GM13977 (cell line): ENCODE measurements at regions not wholly inside any gene's neighbourhood (a gene's known extent, or its start where the extent isn't known, plus 50 kb on each side); places are given as distances from the start of the nearest gene placed in this dataset.

Experiments
- DNase-seq: peaks from one replicate; pipeline ENCODE4 v3.0.0; 2012; ENCODE audit warnings: low spot score
- in situ Hi-C: fragments of 300-500 bp; cut with MboI; formaldehyde crosslinking; loops from one replicate; pipeline ENCODE4 v1.12.0; 2022; ENCODE audit warnings: low sequenced_read_pairs, low pct_unique_long_range_greater_than_20kb, mixed read lengths, inconsistent platforms; ENCODE audit not compliant: unreplicated experiment
- TF ChIP-seq, protein P1 (sequence below): IDR thresholded peaks from 2 replicates; pipeline ENCODE4 v1.5.1; 2012; ENCODE audit warnings: mild to moderate bottlenecking, control low read depth; ENCODE audit not compliant: insufficient read depth; ENCODE audit errors: extremely low read depth, missing control alignments

DNA sequence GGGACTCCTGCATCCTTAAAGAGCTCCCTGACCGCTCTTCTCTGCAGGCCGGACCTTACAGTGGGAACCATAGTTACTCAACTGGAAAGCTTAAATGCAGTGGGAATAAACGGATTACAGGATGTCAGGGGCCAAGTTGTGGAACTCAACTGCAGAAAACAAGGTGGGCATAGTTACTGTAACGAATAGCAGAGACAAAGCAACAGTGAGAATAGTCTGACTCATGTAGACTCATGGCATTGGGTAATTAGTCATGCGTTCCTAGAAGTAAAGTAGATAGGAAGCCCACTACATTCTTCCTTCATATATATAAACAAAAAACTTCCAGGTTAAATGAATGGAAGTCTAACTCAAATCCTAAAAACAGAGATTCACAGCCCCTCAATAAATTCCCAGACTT is 95.5 kb upstream of the CHRNA7 start:
- TF ChIP-seq, protein P1, sequence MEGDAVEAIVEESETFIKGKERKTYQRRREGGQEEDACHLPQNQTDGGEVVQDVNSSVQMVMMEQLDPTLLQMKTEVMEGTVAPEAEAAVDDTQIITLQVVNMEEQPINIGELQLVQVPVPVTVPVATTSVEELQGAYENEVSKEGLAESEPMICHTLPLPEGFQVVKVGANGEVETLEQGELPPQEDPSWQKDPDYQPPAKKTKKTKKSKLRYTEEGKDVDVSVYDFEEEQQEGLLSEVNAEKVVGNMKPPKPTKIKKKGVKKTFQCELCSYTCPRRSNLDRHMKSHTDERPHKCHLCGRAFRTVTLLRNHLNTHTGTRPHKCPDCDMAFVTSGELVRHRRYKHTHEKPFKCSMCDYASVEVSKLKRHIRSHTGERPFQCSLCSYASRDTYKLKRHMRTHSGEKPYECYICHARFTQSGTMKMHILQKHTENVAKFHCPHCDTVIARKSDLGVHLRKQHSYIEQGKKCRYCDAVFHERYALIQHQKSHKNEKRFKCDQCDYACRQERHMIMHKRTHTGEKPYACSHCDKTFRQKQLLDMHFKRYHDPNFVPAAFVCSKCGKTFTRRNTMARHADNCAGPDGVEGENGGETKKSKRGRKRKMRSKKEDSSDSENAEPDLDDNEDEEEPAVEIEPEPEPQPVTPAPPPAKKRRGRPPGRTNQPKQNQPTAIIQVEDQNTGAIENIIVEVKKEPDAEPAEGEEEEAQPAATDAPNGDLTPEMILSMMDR: no peak
- no peak for DNase-seq
- in situ Hi-C loops: no loop called here

DNA sequence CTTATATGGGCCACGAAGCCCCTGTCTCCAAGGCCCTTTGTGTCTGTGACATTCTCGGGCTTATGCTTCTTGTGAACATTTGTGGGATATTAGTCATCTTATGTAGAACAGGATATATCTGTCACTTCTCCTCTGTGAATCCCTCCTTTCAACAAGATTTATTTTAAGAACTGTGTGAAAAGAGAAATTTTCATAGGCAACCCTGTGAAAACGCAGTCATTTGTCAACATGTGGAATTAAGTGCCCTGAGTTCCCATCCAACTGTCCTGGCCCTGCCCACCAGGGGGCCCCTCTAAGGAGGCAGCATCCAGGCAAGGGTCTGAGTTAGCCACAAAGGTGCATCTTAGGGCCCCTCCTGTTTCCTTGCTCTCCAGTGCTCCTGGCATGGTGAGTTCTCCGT is 76.8 kb upstream of the CHRNA7 start:
- TF ChIP-seq, protein P1: no peak
- DNase-seq: no peak
- in situ Hi-C loops: no loop called here

DNA sequence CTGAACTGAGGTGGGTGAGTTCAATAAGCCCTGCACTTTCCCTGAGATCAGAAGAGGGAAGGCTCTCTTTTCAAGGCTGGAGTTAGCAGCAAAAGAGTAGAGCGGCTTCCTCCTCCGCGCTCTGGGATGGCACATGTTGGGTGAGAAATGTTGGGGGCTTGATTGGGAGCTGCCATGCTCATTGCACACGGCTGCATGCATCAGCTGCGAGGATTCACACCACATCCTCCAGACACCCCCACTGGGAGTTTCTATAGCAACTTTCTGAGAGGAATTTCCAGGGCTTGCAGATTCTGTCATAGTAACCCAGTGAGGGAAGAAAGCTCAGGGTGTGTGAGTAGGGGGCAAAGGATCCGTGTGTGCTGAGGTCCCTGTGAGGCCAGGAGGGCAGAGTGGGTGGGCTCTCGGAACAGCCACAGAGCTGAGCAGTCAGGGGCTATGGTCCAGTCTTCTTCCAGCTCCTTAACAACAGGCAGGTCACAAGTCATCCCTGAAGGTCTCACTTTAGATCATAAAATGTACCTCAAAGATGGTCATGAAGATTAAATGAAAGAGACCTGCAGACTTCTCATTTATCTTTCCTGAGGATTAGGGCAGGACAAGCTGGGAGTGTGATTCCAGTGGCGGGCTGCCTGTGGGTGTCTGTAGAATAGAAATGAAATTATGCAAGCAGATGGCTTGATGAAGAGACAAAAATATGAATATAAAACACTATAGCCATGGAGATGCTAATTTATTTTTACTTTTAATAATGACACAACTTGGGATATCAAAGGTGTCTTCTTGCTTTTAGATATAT is 75.7 kb upstream of the CHRNA7 start:
- TF ChIP-seq, protein P1: no peak
- in situ Hi-C loops: no loop called here
- DNase-seq: no peak

DNA sequence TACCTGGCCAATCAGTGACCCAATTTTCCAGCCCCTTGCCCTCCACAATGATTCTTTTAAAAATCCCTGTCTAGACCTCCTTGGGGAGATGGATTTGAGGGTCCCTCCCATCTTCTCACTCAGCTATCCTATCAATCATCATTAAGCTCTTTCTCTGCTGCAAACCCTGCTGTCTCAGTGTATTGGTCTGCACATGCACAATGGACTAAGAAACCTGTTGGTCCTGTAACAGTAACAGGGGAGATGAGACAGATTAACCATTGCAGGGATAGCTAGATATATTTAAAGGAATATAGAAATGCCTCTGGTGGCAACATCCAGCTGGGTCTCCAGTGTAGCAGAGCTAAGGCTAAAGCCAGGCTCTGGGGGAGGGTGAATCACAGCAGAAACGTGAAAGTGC is 74.6 kb upstream of the CHRNA7 start:
- TF ChIP-seq, protein P1: no peak
- in situ Hi-C loops: no loop called here
- no peak for DNase-seq

DNA sequence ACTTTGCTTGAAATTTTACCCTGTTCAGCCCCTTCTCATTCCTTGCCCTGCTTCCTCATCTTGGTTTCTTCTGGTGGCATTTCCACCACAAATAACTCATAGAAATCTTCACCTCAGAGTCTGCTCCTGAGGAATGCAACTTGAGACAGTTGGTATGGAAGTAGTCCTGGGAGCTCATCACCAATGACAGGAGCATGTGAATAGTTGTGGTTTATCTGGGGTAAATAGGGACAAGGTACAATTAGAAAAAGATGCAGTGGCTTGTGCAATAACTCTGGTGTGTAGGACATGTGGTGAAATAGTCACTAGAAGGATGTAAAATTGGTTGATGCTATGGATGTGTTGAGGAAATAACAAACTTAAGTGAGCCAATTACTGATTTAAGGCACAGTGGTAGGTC is 72.7 kb upstream of the CHRNA7 start:
- no peak for DNase-seq
- in situ Hi-C loops: no loop called here
- TF ChIP-seq, protein P1: no peak

DNA sequence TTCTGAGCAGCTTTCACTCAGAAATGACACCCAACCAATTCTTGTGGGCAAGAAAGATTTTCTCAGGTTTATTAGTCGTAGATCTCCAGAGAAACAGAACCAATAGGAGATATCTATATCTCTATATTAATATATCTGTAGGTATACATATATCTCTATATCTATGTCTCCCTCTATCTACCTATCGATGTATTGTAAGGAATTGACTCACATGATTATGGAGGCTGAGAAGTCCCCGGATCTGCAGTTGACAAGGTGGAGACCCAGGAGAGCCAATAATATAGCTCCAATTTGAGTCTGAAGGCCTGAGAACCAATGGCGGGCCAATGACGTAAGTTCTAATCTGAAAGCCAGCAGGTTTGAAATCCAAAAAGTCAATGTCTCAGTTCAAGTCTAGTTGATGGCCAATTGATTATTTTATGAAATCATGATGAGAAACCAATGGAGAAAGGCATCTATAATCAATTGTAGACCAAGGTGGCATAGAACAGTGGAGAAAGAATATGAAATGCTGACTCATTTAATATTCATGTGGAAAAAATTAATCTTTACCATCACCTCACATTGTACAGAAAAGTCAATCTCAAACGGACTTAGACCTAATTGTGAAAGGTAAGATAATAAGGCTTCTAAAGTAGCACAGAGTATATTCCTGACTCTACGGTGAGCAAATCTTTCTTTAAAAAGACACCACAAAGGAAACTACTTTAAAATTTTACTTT is 65.6 kb upstream of the CHRNA7 start:
- DNase-seq: no peak
- in situ Hi-C loops: no loop called here
- TF ChIP-seq, protein P1: no peak
